ENCODE measurements at regions not wholly inside any gene's neighbourhood (a gene's known extent, or its start where the extent isn't known, plus 50 kb on each side); places are given as distances from the start of the nearest gene placed in this dataset.

DNA sequence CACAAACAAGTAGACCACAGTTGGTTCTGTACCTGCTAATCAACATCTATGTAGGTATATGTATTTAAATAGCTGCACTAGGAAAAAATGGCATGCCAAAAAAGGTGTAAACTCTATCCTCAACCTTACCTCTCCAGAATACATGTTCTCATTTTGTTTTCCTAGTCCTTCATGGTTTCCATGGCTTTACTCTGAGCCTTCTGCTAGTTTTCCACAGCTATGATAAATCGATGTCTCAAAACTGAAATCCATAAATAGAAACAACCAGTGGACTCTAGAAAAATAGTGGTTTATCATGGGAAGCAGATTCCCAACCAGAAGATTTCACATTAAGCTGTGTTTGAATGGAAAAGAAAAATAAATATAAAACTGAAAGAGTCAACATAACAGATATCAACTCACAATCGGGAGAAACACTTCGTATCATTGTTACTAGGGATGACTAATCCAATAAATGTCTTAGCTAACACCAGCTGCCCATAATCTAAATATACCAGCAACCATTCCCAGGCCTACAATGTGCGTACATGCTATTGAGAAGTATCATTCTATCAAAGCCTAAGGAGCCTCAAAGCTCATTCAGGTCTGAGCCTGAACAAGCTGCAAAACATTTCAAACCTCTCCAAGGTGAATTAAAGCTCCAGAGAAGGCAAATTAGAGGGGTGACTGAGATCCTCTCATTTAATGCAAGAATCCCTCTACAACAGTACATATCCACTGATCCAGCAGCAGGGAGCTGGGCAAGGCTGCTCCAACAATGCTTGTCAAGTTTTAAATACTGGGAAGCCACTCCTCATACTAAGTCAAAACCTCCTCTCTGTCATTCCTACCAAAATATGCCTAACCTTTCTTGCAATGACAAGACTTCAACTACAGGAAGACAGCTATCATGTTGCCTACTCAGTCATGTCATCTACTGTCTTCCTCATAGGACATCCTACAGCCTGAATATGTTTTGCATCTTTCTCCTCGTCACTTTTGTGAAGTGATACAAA is 90.2 kb downstream of the KCTD12 start:
- DNase-seq (ENCODE audit: low spot score) = no peak

- DNase-seq (ENCODE audit: low spot score) = no peak
These were observed 93.4 kb downstream of the KCTD12 start for GRCh38 chr13:76792731-76793347.

DNA sequence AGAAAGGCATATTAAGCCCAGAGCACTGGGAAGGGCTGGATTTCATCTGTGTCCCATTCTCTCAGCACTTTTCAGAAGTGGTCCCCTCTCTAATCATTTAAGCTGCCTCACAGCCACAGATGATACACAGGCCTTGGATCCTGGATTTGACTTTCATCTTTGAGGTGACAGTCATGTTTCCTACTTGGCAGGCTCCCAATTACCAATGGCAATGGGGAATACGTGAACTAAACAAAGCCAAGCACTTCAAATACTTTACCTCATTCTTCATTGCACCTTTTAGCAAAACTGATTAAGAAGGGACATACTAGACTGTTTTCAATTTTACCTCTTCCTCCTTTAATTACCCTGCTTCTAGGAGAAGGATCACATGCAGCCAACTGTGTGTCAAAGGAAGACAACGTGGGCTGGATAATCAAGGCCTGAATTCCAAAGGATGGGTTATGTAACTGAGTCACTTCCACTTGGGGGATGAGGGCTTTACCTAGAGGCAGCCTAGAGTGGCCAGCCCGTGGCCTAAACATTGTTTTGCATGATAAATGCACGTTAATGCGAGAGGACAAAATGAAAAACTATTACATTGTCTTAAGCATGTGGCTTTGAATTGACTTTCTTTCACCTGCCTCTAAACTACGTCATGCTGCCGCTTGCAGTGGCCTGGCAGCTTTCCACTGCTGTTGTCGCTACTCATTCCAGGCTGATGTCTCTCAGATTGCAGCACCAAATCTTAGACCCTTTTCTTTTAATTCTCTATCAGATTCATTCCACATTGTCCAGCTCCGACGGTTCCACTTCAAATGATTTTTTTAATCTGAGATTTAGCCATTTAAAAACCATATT is 95.0 kb downstream of the KCTD12 start:
- DNase-seq (ENCODE audit: low spot score) = no peak

GRCh38 chr13:76790526-76790925 is 95.7 kb downstream of the KCTD12 start:
- DNase-seq (ENCODE audit: low spot score) = no peak

DNA sequence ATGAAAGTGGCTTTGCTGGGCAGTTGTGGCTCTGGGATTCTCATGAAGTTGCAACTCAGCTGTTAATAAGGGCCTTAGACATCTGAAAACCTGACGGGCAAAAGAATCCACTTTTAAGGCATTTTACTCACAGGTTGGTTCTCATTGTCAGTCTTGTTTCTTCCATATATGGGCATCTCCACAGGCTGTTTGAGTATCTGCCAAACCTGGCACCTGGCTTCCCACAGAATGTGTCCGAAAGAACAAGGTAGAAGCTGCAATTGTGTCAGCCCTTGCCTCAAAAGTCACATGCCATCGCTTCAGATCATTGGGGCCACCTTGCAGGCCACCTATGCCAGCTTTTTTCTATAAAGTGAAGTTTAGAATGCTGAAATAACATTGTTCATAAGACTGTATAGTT is 102.4 kb downstream of the KCTD12 start:
- DNase-seq (ENCODE audit: low spot score) = no peak

GRCh38 chr13:76778853-76779252 is 107.4 kb downstream of the KCTD12 start:
- no peak for DNase-seq (ENCODE audit: low spot score)

DNA sequence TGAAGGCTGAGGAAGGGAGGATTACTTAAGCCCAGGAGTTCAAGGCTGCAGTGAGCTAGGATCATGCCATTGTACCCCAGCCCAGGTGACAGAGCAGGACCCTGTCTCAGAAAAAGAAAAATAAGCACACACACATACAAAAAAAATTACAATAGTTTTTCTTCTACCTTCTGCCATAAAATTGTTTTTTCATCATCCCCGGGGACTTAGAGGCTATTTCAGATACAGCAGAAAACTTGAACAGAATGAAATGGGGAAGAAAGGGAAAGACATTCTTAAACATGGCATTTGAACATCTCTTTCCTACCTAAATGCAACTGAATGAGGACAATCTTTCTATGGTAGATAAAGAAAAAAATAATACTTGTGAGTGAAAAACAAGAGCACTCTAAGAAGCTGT is 109.1 kb downstream of the KCTD12 start:
- no peak for DNase-seq (ENCODE audit: low spot score)

DNA sequence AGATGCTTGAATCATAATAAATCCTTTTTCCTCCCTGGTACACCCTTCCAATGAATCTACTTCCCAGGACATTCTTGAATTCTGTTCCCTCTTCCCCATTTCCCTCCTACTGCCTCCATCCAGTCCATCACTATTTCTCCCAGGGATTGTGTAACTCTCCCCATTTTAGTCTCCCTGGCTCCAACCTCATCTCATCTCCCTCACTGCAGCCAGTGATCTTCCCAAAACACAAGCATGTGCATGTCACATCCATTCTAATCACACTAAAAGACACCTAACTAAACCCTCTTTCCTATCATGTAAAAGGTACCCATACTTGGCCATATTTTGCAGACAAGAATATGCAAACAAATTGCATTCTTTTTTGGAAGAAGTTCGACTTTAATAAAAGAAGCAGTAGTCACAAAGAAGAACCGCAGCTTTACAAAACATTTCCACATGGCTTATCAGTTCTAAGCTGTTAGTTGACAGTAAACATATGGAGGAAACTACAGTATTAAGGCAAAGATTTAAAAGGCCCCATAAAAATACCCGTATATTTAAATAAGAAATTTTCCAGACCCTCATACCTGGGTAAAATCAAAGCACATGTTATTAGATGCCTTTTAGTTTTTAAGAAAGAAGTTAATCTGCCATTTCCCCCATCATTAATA is 111.0 kb downstream of the KCTD12 start:
- DNase-seq (ENCODE audit: low spot score) = no peak

DNA sequence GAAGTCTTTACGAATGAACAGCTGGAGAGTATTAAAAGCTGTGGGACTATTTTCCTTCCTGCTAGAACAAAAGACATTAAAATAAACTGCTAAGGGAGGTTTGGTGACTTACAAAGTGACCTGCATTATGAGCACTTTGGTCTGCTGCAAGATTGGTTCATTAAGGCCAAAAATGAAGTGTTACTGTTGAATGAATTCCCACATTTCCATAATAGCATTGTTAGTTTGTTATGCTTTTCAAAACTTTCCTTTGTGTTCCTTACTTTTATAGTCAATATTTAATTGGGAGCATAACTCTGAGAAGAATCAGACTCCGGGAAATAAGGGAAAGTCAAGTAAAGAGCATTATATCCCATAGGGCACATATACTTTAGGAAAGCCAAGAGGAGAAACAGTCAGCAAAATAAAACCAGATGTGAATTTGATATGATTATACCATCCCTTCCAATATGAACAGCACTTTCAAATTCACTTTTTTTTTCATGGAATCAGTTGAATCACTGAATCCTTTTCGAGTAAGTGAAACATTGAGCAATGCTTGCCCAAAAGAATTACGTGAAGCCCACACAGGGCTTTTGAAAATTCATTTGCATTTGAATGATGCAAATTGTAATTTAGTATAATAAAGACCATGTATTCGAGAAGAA is 112.6 kb downstream of the KCTD12 start:
- no peak for DNase-seq (ENCODE audit: low spot score)

- DNase-seq (ENCODE audit: low spot score) = no peak
These were observed 114.0 kb downstream of the KCTD12 start for GRCh38 chr13:76772241-76772640.

DNA sequence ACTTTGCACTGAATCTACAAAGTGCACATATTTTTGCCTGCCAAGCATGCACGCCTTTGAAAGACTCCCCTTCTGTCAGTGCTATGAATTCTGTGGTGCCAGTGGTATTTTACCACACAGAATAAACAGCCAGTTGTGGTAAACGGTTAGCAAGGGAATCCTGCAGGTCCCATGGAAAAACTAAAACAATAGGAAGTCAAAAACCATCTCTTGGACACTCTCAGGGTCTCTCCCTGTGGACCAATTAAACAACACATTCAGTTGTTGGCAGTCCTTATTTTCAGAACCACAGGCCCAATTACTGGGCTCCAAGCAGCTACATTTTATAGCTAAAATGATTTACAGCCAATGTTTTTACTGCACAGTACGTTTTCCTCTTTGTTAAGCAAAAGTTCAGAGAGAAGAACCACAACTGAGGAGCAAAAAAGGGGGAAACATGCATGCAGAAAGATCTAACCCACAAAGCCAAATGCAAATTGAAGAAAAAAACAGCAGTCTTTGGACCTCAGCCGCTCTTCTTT is 116.9 kb downstream of the KCTD12 start:
- no peak for DNase-seq (ENCODE audit: low spot score)

- DNase-seq (ENCODE audit: low spot score) = no peak
These were observed 117.8 kb downstream of the KCTD12 start for GRCh38 chr13:76768384-76768783.

DNA sequence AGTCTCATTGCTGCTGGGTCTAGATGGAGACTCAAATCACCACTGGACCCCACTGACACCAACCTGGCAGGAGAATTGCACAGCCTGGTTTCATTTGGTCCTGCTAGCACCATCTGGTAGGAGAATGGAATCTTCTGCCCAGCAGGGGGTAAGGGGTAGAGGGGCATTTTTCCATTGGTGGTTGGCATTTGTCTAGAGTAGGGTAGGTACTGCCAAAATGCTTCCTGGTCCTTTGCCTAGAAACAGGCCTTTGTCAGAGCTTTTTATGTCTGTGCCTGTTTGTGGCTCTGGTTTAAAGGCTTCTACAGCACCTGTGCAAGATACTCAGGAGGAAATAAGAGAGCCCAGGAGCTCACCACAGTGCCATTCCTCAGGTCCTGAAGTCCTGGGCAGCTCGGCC is 121.3 kb downstream of the KCTD12 start:
- no peak for DNase-seq (ENCODE audit: low spot score)

DNA sequence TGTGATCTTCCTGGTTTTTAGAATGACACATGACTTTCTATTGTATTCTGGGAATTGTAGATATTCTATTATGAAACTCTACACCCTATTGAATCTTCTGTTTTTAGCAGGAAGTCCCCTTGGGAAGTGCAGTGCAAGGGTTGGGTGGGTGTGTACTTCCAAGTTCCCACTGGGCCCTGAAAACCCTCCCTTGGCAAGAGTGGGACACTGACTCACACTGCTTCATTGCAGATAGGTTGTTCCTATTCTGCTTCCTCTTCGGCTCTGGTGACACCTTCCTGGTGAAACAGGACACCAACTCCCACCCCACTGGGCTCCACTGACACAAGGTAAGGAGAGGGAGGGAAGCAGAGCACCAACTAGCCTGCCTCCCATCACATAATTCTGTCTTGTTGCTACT is 121.8 kb downstream of the KCTD12 start:
- DNase-seq (ENCODE audit: low spot score) = no peak

GRCh38 chr13:76762721-76763120 is 123.5 kb downstream of the KCTD12 start:
- no peak for DNase-seq (ENCODE audit: low spot score)

- DNase-seq (ENCODE audit: low spot score) = no peak
These were observed 126.3 kb downstream of the KCTD12 start for GRCh38 chr13:76759877-76760276.

DNA sequence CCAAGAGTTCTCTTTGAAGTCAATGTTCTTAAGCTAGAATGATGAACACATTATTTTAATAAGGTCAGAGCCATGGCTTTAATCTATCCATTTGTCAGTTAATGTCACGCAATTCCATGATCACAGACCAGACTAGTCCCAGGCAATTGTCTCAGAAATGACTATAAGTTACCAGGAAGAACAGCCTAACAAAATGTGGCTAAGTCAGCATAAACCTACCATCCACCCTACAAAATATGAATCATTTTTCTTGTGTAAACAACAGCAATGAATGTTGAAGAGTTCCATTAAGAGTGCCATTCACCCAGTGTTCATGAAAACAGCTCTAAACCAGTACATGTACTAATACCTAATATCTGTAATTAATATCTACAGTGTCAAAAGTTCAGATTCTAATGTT is 127.5 kb downstream of the KCTD12 start:
- no peak for DNase-seq (ENCODE audit: low spot score)

GRCh38 chr13:76758257-76758656 is 127.9 kb downstream of the KCTD12 start:
- no peak for DNase-seq (ENCODE audit: low spot score)

- DNase-seq (ENCODE audit: low spot score) = no peak
These were observed 129.8 kb downstream of the KCTD12 start for GRCh38 chr13:76756451-76756850.

- no peak for DNase-seq (ENCODE audit: low spot score)
These were observed 131.8 kb downstream of the KCTD12 start for GRCh38 chr13:76754414-76754813.

DNA sequence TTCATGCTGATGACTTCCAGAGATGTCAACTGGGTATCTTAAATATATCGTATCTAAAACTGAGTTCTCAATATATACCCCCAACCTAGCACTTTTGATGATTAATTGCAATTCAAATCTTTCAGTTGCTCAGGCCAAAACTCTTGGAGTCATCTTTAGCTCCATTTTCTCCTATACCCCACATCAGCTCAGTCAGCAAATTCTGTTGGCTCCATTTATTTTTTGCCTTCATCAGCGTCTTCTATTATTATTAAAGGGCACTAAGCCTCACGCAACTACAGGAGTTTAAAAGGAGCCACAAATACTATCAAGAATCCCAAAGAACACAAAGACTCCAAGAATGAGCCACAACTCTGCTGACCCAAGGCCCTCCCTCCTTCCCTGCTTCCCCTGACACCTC is 134.9 kb downstream of the KCTD12 start:
- no peak for DNase-seq (ENCODE audit: low spot score)
